Fibroblast of skin of back (primary cell): ENCODE measurements at regions not wholly inside any gene's neighbourhood (a gene's known extent, or its start where the extent isn't known, plus 50 kb on each side); places are given as distances from the start of the nearest gene placed in this dataset.
"Not testable (repeated sequence)": the region's sequence is repeated elsewhere in the genome, so short reads cannot be mapped to it uniquely, and the experiment has no call there.

Experiments used
- DNase-seq: peaks from one replicate; pipeline ENCODE4 v3.0.0-alpha.2; 2013

GRCh38 chr9:107587191-107587963, 97.8 kb upstream of the KLF4 start:
- no peak for DNase-seq

- DNase-seq: no peak
These were observed 96.9 kb upstream of the KLF4 start for GRCh38 chr9:107586493-107586892.

- DNase-seq: no peak
These were observed 95.9 kb upstream of the KLF4 start for GRCh38 chr9:107585465-107585864.

- DNase-seq: no peak
These were observed 95.4 kb upstream of the KLF4 start for GRCh38 chr9:107584944-107585343.

- no peak for DNase-seq
These were observed 94.6 kb upstream of the KLF4 start for GRCh38 chr9:107584186-107584585.

DNA sequence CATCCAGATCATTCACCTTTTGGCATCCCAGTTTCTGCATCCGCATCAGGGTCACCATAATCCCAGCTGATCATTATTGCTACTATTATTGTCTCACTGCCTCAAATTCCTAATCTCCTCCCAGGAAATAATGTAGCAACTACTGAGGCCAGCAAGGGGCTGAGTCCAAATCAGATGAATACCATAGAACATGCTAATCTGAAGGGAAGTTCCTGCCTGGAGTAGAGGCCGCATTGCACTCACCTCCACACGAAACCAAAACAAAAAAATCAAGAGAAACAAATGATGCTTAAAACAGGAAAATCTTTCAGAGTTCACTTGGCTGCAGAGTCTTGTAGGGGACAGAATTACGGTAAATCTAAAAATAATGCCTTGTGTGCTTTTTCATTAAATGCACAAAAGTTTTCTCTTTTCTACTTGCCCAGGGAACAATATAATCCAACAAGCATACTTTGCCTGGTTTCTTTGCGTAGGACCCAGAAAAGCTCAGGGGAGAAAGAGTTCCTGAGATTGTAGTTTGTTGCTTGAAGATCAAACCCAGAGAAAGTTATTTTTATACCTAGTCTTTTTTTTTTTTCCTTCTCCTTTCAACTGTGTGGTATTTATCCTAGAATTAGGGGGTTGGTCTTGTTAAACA, 87.7 kb upstream of the KLF4 start:
- no peak for DNase-seq

DNA sequence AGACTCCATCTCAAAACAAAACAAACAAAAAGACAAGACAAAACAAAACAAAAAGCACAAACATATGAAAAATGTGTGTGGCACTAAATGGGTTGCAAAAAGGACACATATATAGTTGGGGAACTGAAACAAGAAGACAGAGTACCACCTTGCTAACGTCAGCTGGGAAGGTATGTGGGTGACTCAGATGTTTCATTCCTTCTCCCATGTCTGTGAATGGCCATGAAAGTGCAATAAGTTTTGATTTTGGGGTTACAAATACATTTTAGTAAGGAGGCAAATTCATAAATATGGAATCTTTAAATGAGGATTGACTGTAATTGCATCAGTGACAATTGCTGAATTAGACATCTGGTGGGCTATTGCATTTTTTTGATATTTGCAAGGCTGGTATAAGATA, 81.6 kb upstream of the KLF4 start:
- no peak for DNase-seq

DNA sequence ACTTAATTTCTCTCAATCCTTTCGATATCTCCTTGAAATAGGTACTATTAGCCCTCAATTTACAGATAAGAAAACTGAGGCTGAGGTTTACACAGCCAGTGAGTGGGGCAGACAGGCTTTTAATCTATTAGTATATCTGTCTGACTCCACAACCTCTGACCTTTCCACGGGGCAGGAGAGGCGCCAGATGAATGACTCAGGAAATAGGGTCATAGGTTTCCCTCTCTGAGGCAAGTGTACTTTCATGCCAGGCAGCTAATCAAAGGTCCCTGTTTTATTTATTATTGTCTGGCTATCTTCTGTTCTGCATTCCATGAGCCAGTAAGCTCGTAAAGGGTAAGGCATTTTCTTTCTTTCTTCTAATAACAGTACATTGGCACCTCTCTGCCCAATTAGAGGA, 79.6 kb upstream of the KLF4 start:
- no peak for DNase-seq

GRCh38 chr9:107568406-107568805, 78.8 kb upstream of the KLF4 start:
- not testable (repeated sequence) for DNase-seq

GRCh38 chr9:107567462-107567861, 77.9 kb upstream of the KLF4 start:
- DNase-seq: no peak

DNA sequence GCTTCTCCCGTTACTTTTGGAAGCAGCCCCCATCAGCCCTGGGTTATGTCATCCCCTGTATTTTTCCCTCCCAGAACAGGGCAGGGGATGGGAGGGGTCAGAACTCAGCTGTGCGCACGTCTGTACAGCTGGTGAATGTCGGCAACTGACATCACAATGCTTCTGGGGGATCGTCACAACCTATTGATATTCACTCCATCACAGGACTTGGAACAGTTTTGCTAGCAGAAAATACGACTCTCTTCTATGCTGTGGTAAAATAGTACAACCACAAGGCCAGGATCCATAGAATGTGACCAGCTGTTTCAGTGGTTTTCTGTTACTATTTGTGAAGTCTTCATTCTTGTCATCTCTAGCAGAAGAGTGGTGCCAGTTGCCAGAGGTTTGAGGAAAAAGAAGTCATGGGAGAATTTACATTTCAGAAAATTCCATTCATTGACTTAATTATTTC, 77.1 kb upstream of the KLF4 start:
- no peak for DNase-seq

- DNase-seq: no peak
These were observed 73.2 kb upstream of the KLF4 start for GRCh38 chr9:107562798-107563197.

GRCh38 chr9:107559494-107560086, 70.0 kb upstream of the KLF4 start:
- DNase-seq: no peak

DNA sequence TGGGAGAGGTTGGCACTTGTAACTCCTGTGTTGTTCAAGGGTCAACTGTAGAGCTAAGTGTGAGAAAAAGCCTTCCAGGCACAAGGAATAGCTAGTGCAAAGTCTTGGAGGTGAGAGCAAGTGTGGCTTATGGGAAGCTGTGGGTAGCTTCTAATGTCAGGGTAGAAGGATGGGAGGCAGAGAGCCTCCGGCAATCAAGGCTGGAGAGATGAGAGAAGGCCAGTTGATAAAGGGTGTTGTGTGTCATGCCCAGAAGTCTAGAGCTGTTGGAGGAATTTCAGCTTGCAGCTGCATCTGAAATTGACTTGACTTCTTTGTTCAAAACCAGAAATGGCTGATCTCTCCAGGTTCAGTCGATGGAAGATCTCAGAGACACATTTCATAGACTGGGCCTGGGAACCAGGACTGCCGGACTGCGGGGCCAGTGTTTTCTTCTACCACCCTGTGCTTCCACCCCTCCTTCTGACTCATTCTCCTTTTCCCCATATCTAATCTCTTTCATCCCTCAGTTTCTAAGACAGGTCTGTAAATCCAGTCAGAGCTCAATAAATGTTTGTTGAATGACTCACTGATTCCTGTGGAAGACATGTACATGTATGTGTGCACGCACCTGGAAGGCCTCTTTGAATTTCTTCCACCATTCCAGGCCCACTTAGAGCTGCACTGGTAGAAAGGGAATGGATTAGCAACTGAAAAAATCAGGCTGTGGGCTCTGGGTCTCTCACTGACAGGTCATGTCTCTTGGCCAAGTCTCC, 67.8 kb upstream of the KLF4 start:
- DNase-seq: peak; percentile 9

- no peak for DNase-seq
These were observed 65.1 kb upstream of the KLF4 start for GRCh38 chr9:107554636-107555035.

GRCh38 chr9:107548298-107549142, 59.0 kb upstream of the KLF4 start:
- peak; percentile 98 for DNase-seq

- DNase-seq: peak; percentile 18
These were observed 58.3 kb upstream of the KLF4 start for GRCh38 chr9:107547772-107548297.

DNA sequence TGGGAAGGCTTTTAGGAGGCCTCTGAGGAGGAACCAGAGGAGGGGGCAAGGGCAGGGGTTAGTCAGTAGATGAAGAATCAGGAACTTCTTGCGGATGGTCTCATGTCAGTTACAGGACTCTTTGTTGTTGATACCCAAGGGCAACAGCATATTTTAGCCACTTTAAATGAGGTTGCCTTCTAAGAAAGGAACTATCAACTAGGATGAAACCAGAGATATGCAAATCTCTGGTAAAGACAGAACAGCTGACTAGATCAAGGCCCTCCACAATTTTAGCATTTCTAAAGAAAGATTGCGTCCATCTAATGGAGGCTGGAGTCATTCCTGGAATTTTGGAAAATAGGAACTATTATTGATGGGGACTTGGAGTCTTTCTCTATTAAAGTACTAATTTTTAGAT, 57.7 kb upstream of the KLF4 start:
- DNase-seq: no peak

DNA sequence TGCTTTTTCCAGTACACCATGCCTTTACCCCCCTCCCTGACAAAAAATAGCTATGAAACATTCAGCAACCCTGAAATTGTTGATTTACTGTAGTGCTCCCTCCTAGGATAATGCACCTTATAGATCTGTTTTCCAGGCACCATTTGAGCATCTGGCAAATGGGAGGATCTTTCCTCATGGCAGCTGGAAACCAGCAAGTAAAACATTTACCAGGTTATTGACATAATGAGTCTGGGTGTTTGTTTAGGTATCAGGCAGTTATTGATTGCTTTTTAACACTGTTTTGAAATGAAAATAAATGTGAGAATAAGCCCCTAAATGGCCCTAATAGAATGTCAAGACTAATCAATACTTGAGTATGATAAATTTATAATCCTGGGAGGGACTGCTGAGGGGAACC, 57.3 kb upstream of the KLF4 start:
- no peak for DNase-seq

- DNase-seq: no peak
These were observed 55.5 kb upstream of the KLF4 start for GRCh38 chr9:107545036-107545435.

GRCh38 chr9:107542411-107543157, 53.0 kb upstream of the KLF4 start:
- no peak for DNase-seq
